HG03095 (cell line): ENCODE measurements at regions not wholly inside any gene's neighbourhood (a gene's known extent, or its start where the extent isn't known, plus 50 kb on each side); places are given as distances from the start of the nearest gene placed in this dataset.
"Not testable (repeated sequence)": the region's sequence is repeated elsewhere in the genome, so short reads cannot be mapped to it uniquely, and the experiment has no call there.

Experiments used
- ATAC-seq: cut with Tn5 transposase; IDR thresholded peaks from one replicate; pipeline ENCODE4 v1.9.1; 2021; ENCODE audit warnings: moderate library complexity; ENCODE audit not compliant: unreplicated experiment

- ATAC-seq = not testable (repeated sequence)
Observed at GRCh38 chr10:46740368-46740767, 161.4 kb downstream of the SYT15 start.

- not testable (repeated sequence) for ATAC-seq
Observed at GRCh38 chr10:46749003-46749402, 162.2 kb upstream of the PTPN20 start.

GRCh38 chr10:46749470-46749869 lies 161.8 kb upstream of the PTPN20 start:
- not testable (repeated sequence) for ATAC-seq

GRCh38 chr10:46753763-46754162 lies 157.5 kb upstream of the PTPN20 start:
- not testable (repeated sequence) for ATAC-seq

- ATAC-seq = peak; percentile 79
Observed at GRCh38 chr10:46761471-46761870, 149.8 kb upstream of the PTPN20 start.

- not testable (repeated sequence) for ATAC-seq
Observed at GRCh38 chr10:46768515-46769291, 142.5 kb upstream of the PTPN20 start.

GRCh38 chr10:46773178-46773896 lies 137.9 kb upstream of the PTPN20 start:
- not testable (repeated sequence) for ATAC-seq

GRCh38 chr10:46773897-46774236 lies 137.4 kb upstream of the PTPN20 start:
- ATAC-seq = not testable (repeated sequence)

- ATAC-seq = not testable (repeated sequence)
Observed at GRCh38 chr10:46774366-46774765, 136.9 kb upstream of the PTPN20 start.

- ATAC-seq = not testable (repeated sequence)
Observed at GRCh38 chr10:46774945-46775667, 136.1 kb upstream of the PTPN20 start.

- not testable (repeated sequence) for ATAC-seq
Observed at GRCh38 chr10:46775668-46776059, 135.6 kb upstream of the PTPN20 start.

- ATAC-seq = not testable (repeated sequence)
Observed at GRCh38 chr10:46779571-46779970, 131.7 kb upstream of the PTPN20 start.

GRCh38 chr10:46780164-46780563 lies 131.1 kb upstream of the PTPN20 start:
- ATAC-seq = not testable (repeated sequence)

- ATAC-seq = not testable (repeated sequence)
Observed at GRCh38 chr10:46781001-46781400, 130.2 kb upstream of the PTPN20 start.

- ATAC-seq = not testable (repeated sequence)
Observed at GRCh38 chr10:46782001-46782874, 129.0 kb upstream of the PTPN20 start.

- ATAC-seq = not testable (repeated sequence)
Observed at GRCh38 chr10:46784665-46785064, 126.6 kb upstream of the PTPN20 start.

- peak; percentile 23 for ATAC-seq
Observed at GRCh38 chr10:46786125-46786517, 125.1 kb upstream of the PTPN20 start.

GRCh38 chr10:46786518-46787320 lies 124.5 kb upstream of the PTPN20 start:
- ATAC-seq = peak; percentile 70

- ATAC-seq = peak; percentile 35
Observed at GRCh38 chr10:46787321-46787615, 124.0 kb upstream of the PTPN20 start.
